ENCODE measurements at regions not wholly inside any gene's neighbourhood (a gene's known extent, or its start where the extent isn't known, plus 50 kb on each side); places are given as distances from the start of the nearest gene placed in this dataset.

DNA sequence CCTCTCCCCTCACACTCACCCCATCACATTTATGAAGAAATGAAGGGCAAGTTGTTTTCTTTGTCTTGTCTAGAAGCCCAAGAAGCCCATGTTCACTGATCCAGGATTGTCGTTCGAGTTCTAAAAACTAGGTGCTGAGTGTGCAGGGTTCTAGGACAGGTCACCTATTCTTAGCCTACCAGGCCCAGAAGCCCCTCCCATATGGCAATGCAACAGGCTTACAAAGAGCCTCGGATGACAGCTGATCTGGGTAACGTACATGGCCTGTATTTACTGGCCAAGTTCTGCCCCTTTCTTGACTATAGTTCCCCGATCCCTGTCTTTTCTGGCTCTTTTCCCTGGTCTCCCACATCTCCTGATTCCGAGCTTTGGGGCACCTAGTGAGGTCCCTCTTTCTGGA is 160.9 kb downstream of the FZD1 start:
- TF ChIP-seq, protein P1, sequence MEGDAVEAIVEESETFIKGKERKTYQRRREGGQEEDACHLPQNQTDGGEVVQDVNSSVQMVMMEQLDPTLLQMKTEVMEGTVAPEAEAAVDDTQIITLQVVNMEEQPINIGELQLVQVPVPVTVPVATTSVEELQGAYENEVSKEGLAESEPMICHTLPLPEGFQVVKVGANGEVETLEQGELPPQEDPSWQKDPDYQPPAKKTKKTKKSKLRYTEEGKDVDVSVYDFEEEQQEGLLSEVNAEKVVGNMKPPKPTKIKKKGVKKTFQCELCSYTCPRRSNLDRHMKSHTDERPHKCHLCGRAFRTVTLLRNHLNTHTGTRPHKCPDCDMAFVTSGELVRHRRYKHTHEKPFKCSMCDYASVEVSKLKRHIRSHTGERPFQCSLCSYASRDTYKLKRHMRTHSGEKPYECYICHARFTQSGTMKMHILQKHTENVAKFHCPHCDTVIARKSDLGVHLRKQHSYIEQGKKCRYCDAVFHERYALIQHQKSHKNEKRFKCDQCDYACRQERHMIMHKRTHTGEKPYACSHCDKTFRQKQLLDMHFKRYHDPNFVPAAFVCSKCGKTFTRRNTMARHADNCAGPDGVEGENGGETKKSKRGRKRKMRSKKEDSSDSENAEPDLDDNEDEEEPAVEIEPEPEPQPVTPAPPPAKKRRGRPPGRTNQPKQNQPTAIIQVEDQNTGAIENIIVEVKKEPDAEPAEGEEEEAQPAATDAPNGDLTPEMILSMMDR (IDR thresholded peaks at IDR 0.05): no peak
- TF ChIP-seq ETV6 (CRISPR knock-in tag; IDR thresholded peaks at IDR 0.05) (no peak), NR1H2 (CRISPR knock-in tag; IDR thresholded peaks at IDR 0.05) (no peak), FOXJ3 (CRISPR knock-in tag; IDR thresholded peaks at IDR 0.05; ENCODE audit: borderline replicate concordance) (no peak), HMGXB4 (CRISPR knock-in tag; IDR thresholded peaks at IDR 0.05) (no peak), TEAD4 (CRISPR knock-in tag; IDR thresholded peaks at IDR 0.05) (no peak), CREM (CRISPR knock-in tag; IDR thresholded peaks at IDR 0.05) (no peak), MAX (CRISPR knock-in tag; IDR thresholded peaks at IDR 0.05) (no peak)
- TF ChIP-seq, protein P2, sequence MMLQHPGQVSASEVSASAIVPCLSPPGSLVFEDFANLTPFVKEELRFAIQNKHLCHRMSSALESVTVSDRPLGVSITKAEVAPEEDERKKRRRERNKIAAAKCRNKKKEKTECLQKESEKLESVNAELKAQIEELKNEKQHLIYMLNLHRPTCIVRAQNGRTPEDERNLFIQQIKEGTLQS (CRISPR knock-in tag; conservative IDR thresholded peaks at IDR 0.05): no peak
- TF ChIP-seq, protein P3, sequence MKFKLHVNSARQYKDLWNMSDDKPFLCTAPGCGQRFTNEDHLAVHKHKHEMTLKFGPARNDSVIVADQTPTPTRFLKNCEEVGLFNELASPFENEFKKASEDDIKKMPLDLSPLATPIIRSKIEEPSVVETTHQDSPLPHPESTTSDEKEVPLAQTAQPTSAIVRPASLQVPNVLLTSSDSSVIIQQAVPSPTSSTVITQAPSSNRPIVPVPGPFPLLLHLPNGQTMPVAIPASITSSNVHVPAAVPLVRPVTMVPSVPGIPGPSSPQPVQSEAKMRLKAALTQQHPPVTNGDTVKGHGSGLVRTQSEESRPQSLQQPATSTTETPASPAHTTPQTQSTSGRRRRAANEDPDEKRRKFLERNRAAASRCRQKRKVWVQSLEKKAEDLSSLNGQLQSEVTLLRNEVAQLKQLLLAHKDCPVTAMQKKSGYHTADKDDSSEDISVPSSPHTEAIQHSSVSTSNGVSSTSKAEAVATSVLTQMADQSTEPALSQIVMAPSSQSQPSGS (CRISPR knock-in tag; IDR thresholded peaks at IDR 0.05; ENCODE audit: borderline replicate concordance, low read depth): no peak
- TF ChIP-seq, protein P4, sequence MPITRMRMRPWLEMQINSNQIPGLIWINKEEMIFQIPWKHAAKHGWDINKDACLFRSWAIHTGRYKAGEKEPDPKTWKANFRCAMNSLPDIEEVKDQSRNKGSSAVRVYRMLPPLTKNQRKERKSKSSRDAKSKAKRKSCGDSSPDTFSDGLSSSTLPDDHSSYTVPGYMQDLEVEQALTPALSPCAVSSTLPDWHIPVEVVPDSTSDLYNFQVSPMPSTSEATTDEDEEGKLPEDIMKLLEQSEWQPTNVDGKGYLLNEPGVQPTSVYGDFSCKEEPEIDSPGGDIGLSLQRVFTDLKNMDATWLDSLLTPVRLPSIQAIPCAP (CRISPR knock-in tag; IDR thresholded peaks at IDR 0.05): no peak
